ENCODE measurements at regions not wholly inside any gene's neighbourhood (a gene's known extent, or its start where the extent isn't known, plus 50 kb on each side); places are given as distances from the start of the nearest gene placed in this dataset.

- no peak for TF ChIP-seq CTCF (IDR thresholded peaks at IDR 0.05; ENCODE audit: borderline replicate concordance, extremely low read depth, low read length, poor library complexity, severe bottlenecking)
- no peak for TF ChIP-seq EZH2 (IDR thresholded peaks at IDR 0.05; ENCODE audit: borderline replicate concordance, low read depth, low read length, severe bottlenecking)
These were observed 249.8 kb downstream of the NRIP1 start for GRCh38 chr21:14814991-14815390.
